GM19035 (cell line): ENCODE measurements at regions not wholly inside any gene's neighbourhood (a gene's known extent, or its start where the extent isn't known, plus 50 kb on each side); places are given as distances from the start of the nearest gene placed in this dataset.

Experiments used
- ATAC-seq: cut with Tn5 transposase; IDR thresholded peaks from one replicate; pipeline ENCODE4 v1.9.1; 2021; ENCODE audit not compliant: unreplicated experiment

- ATAC-seq: no peak
These were observed 95.9 kb downstream of the GLUL start for GRCh38 chr1:182295697-182296096.

GRCh38 chr1:182293119-182293589 lies 98.4 kb downstream of the GLUL start:
- ATAC-seq: no peak

GRCh38 chr1:182292193-182292741 lies 99.3 kb downstream of the GLUL start:
- no peak for ATAC-seq

GRCh38 chr1:182291584-182292192 lies 99.9 kb downstream of the GLUL start:
- ATAC-seq: no peak

GRCh38 chr1:182288749-182289604 lies 102.6 kb downstream of the GLUL start:
- ATAC-seq: no peak

GRCh38 chr1:182286761-182287160 lies 104.8 kb downstream of the GLUL start:
- no peak for ATAC-seq

- ATAC-seq: no peak
These were observed 107.6 kb downstream of the GLUL start for GRCh38 chr1:182283746-182284544.

- no peak for ATAC-seq
These were observed 110.0 kb downstream of the GLUL start for GRCh38 chr1:182281541-182281940.

GRCh38 chr1:182280504-182280900 lies 111.1 kb downstream of the GLUL start:
- no peak for ATAC-seq

- ATAC-seq: no peak
These were observed 111.7 kb downstream of the GLUL start for GRCh38 chr1:182279724-182280503.

- ATAC-seq: no peak
These were observed 112.3 kb downstream of the GLUL start for GRCh38 chr1:182279302-182279701.

GRCh38 chr1:182278144-182279054 lies 113.2 kb downstream of the GLUL start:
- ATAC-seq: no peak

GRCh38 chr1:182275271-182275670 lies 116.3 kb downstream of the GLUL start:
- ATAC-seq: no peak

GRCh38 chr1:182274618-182275017 lies 117.0 kb downstream of the GLUL start:
- ATAC-seq: no peak

GRCh38 chr1:182270731-182271130 lies 120.9 kb downstream of the GLUL start:
- no peak for ATAC-seq

- no peak for ATAC-seq
These were observed 122.5 kb downstream of the GLUL start for GRCh38 chr1:182269097-182269496.

GRCh38 chr1:182268669-182269068 lies 122.9 kb downstream of the GLUL start:
- ATAC-seq: no peak

- no peak for ATAC-seq
These were observed 127.4 kb downstream of the GLUL start for GRCh38 chr1:182264185-182264584.

- no peak for ATAC-seq
These were observed 127.9 kb downstream of the GLUL start for GRCh38 chr1:182263706-182264105.
